Uterus (tissue), 2 donors: ENCODE measurements at regions not wholly inside any gene's neighbourhood (a gene's known extent, or its start where the extent isn't known, plus 50 kb on each side); places are given as distances from the start of the nearest gene placed in this dataset.

Source experiments
- POLR2A ChIP-seq, 2 donors: fragments of 450-650 bp; IDR thresholded peaks; one replicate each; pipeline ENCODE4 v1.6.1; 2016; ENCODE audit warnings: antibody characterized with exemption in 2 of 2, mild to moderate bottlenecking in 1 of 2, moderate library complexity in 1 of 2
- TF ChIP-seq, protein P1 (sequence below), 4 experiments: fragments of 200-600 bp in 2 of 4; fragments of 450-650 bp in 2 of 4; sonication (generic) in 2 of 4; IDR thresholded peaks; one replicate each; pipeline ENCODE4 v1.5.1; 2016 to 2019; ENCODE audit warnings: antibody characterized with exemption in 4 of 4, mild to moderate bottlenecking in 2 of 4, moderate library complexity in 1 of 4

DNA sequence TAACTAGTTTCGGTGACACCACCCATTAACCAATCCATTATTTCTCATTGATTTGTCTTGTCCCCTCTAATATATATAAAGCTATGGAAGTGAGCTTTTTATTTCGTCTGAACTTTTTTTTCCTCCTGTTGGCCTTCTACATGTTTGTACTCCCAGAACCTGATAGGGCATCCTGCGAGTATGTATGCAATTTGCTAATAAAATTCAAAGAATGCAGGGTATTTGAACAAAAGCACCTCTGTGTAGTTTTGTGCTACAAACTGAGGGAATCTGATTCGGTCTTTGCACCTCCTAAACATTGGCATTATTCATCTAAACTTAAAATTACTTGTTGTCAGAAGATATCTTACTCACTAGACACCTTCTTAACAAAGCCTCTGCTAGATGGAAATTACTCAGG is 242.9 kb upstream of the TMEFF2 start:
- TF ChIP-seq, protein P1, sequence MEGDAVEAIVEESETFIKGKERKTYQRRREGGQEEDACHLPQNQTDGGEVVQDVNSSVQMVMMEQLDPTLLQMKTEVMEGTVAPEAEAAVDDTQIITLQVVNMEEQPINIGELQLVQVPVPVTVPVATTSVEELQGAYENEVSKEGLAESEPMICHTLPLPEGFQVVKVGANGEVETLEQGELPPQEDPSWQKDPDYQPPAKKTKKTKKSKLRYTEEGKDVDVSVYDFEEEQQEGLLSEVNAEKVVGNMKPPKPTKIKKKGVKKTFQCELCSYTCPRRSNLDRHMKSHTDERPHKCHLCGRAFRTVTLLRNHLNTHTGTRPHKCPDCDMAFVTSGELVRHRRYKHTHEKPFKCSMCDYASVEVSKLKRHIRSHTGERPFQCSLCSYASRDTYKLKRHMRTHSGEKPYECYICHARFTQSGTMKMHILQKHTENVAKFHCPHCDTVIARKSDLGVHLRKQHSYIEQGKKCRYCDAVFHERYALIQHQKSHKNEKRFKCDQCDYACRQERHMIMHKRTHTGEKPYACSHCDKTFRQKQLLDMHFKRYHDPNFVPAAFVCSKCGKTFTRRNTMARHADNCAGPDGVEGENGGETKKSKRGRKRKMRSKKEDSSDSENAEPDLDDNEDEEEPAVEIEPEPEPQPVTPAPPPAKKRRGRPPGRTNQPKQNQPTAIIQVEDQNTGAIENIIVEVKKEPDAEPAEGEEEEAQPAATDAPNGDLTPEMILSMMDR (IDR thresholded peaks at IDR 0.05): no peak
- TF ChIP-seq POLR2A (IDR thresholded peaks at IDR 0.05): no peak
